ENCODE measurements at regions not wholly inside any gene's neighbourhood (a gene's known extent, or its start where the extent isn't known, plus 50 kb on each side); places are given as distances from the start of the nearest gene placed in this dataset.

GRCh38 chr12:111203969-111204368 is 164.9 kb downstream of the PHETA1 start:
- H3K4me3 ChIP-seq (ENCODE audit: low read depth, low read length): no peak overlapping the region
- in situ Hi-C loops (cut with HindIII; ENCODE audit: low sequenced_read_pairs): no loop called here
- no peak for DNase-seq (ENCODE audit: low read depth)
- no peak for TF ChIP-seq CTCF (IDR thresholded peaks at IDR 0.05; ENCODE audit: low read depth, low read length, missing control alignments)

GRCh38 chr12:111203446-111203845 is 165.4 kb downstream of the PHETA1 start:
- TF ChIP-seq CTCF (IDR thresholded peaks at IDR 0.05; ENCODE audit: low read depth, low read length, missing control alignments): no peak
- no peak overlapping the region for H3K4me3 ChIP-seq (ENCODE audit: low read depth, low read length)
- DNase-seq (ENCODE audit: low read depth): no peak
- in situ Hi-C loops (cut with HindIII; ENCODE audit: low sequenced_read_pairs): no loop called here

GRCh38 chr12:111202237-111202915 is 166.5 kb downstream of the PHETA1 start:
- no peak for TF ChIP-seq CTCF (IDR thresholded peaks at IDR 0.05; ENCODE audit: low read depth, low read length, missing control alignments)
- in situ Hi-C loops (cut with HindIII; ENCODE audit: low sequenced_read_pairs): no loop called here
- no peak for DNase-seq (ENCODE audit: low read depth)
- H3K4me3 ChIP-seq (ENCODE audit: low read depth, low read length): no peak overlapping the region

- in situ Hi-C loops (cut with HindIII; ENCODE audit: low sequenced_read_pairs): no loop called here
- H3K4me3 ChIP-seq (ENCODE audit: low read depth, low read length): no peak overlapping the region
- TF ChIP-seq CTCF (IDR thresholded peaks at IDR 0.05; ENCODE audit: low read depth, low read length, missing control alignments): no peak
- DNase-seq (ENCODE audit: low read depth): no peak
Measured at GRCh38 chr12:111201495-111202236, 167.2 kb downstream of the PHETA1 start.

- no peak overlapping the region for H3K4me3 ChIP-seq (ENCODE audit: low read depth, low read length)
- DNase-seq (ENCODE audit: low read depth): no peak
- TF ChIP-seq CTCF (IDR thresholded peaks at IDR 0.05; ENCODE audit: low read depth, low read length, missing control alignments): no peak
- in situ Hi-C loops (cut with HindIII; ENCODE audit: low sequenced_read_pairs): no loop called here
Measured at GRCh38 chr12:111201036-111201435, 167.9 kb downstream of the PHETA1 start.

GRCh38 chr12:111197376-111197944 is 171.4 kb downstream of the PHETA1 start:
- in situ Hi-C loops (cut with HindIII; ENCODE audit: low sequenced_read_pairs): no loop called here
- no peak for TF ChIP-seq CTCF (IDR thresholded peaks at IDR 0.05; ENCODE audit: low read depth, low read length, missing control alignments)
- DNase-seq (ENCODE audit: low read depth): no peak
- H3K4me3 ChIP-seq (ENCODE audit: low read depth, low read length): no peak overlapping the region

All from astrocyte of the cerebellum (primary cell).